Activated CD4-positive, alpha-beta memory T cell treated with anti-CD3 and anti-CD28 coated beads for 36 hours (primary cell): ENCODE measurements at regions not wholly inside any gene's neighbourhood (a gene's known extent, or its start where the extent isn't known, plus 50 kb on each side); places are given as distances from the start of the nearest gene placed in this dataset.

Experiments
- CTCF ChIA-PET: fragments of 350-600 bp; sonication (Branson Sonifier 250); formaldehyde crosslinking; loops from one replicate; lab custom pipeline; 2021; ENCODE audit warnings: antibody characterized with exemption, inconsistent platforms; lab: Charles Lee
- POLR2A ChIA-PET: fragments of 350-600 bp; sonication (Branson Sonifier 250); formaldehyde crosslinking; loops from one replicate; lab custom pipeline; 2021; ENCODE audit warnings: antibody characterized with exemption; lab: Charles Lee
- DNase-seq: peaks from one replicate; pipeline ENCODE4 v3.0.0-alpha.2; 2020
- H3K27ac Mint-ChIP-seq: one replicate; pipeline ENCODE4 v1.8.0; 2021; ENCODE audit warnings: mixed read lengths
- H3K27me3 Mint-ChIP-seq: one replicate; pipeline ENCODE4 v1.8.0; 2021; ENCODE audit warnings: mixed read lengths
- H3K36me3 Mint-ChIP-seq: one replicate; pipeline ENCODE4 v1.8.0; 2021; ENCODE audit warnings: mixed read lengths
- H3K4me1 Mint-ChIP-seq: one replicate; pipeline ENCODE4 v1.8.0; 2021; ENCODE audit warnings: low read depth, mixed read lengths
- H3K4me3 Mint-ChIP-seq: one replicate; pipeline ENCODE4 v1.8.0; 2021; ENCODE audit warnings: mild to moderate bottlenecking, mixed read lengths
- H3K9me3 Mint-ChIP-seq: one replicate; pipeline ENCODE4 v1.8.0; 2021; ENCODE audit warnings: mixed read lengths
- intact Hi-C: fragments of 100-400 bp; cut with micrococcal nuclease; formaldehyde crosslinking; loops from one replicate; pipeline ENCODE4 v1.15.1; 2023

- H3K4me3 Mint-ChIP-seq, result no peak overlapping the region
- ChIA-PET POLR2A (no interaction called here), CTCF (no interaction called here)
- H3K27ac Mint-ChIP-seq, result no peak overlapping the region
- DNase-seq, result no peak
- H3K9me3 Mint-ChIP-seq, result peaks cover 16% of the 10 kb centered on the region
- no peaks in the 10 kb centered on the region for H3K27me3 Mint-ChIP-seq
- no peaks in the 10 kb centered on the region for H3K4me1 Mint-ChIP-seq
- intact Hi-C loops, result no loop called here
- no peaks in the 10 kb centered on the region for H3K36me3 Mint-ChIP-seq
Measured at GRCh38 chr14:82482345-82482744, 948.7 kb upstream of the SEL1L start.

GRCh38 chr14:82488473-82488872, 954.8 kb upstream of the SEL1L start:
- Mint-ChIP-seq H3K4me1 (no peaks in the 10 kb centered on the region), H3K27me3 (no peaks in the 10 kb centered on the region), H3K9me3 (peaks cover 31% of the 10 kb centered on the region), H3K27ac (no peak overlapping the region), H3K36me3 (no peaks in the 10 kb centered on the region), H3K4me3 (no peak overlapping the region)
- ChIA-PET POLR2A (no interaction called here), CTCF (no interaction called here)
- intact Hi-C loops, result no loop called here
- no peak for DNase-seq

GRCh38 chr14:82490397-82490796, 956.7 kb upstream of the SEL1L start:
- no peaks in the 10 kb centered on the region for H3K4me1 Mint-ChIP-seq
- no peak overlapping the region for H3K27ac Mint-ChIP-seq
- H3K27me3 Mint-ChIP-seq, result no peaks in the 10 kb centered on the region
- peaks cover 31% of the 10 kb centered on the region for H3K9me3 Mint-ChIP-seq
- intact Hi-C loops, result no loop called here
- ChIA-PET CTCF (no interaction called here), POLR2A (no interaction called here)
- DNase-seq, result no peak
- no peaks in the 10 kb centered on the region for H3K36me3 Mint-ChIP-seq
- no peak overlapping the region for H3K4me3 Mint-ChIP-seq

- Mint-ChIP-seq H3K36me3 (no peaks in the 10 kb centered on the region), H3K27ac (no peak overlapping the region), H3K4me1 (no peaks in the 10 kb centered on the region), H3K9me3 (peaks cover 36% of the 10 kb centered on the region), H3K4me3 (no peak overlapping the region), H3K27me3 (no peaks in the 10 kb centered on the region)
- no peak for DNase-seq
- ChIA-PET POLR2A (no interaction called here), CTCF (no interaction called here)
- intact Hi-C loops, result no loop called here
Measured at GRCh38 chr14:82492157-82492556, 958.5 kb upstream of the SEL1L start.

- CTCF ChIA-PET, result no interaction called here
- no peaks in the 10 kb centered on the region for H3K4me1 Mint-ChIP-seq
- H3K4me3 Mint-ChIP-seq, result no peak overlapping the region
- intact Hi-C loops, result no loop called here
- POLR2A ChIA-PET, result no interaction called here
- no peak overlapping the region for H3K27ac Mint-ChIP-seq
- H3K27me3 Mint-ChIP-seq, result no peaks in the 10 kb centered on the region
- DNase-seq, result no peak
- no peaks in the 10 kb centered on the region for H3K36me3 Mint-ChIP-seq
- H3K9me3 Mint-ChIP-seq, result peaks cover 21% of the 10 kb centered on the region
Measured at GRCh38 chr14:82500222-82500621, 966.6 kb upstream of the SEL1L start.

- POLR2A ChIA-PET, result no interaction called here
- no peaks in the 10 kb centered on the region for H3K36me3 Mint-ChIP-seq
- no peak for DNase-seq
- intact Hi-C loops, result no loop called here
- no peak overlapping the region for H3K27ac Mint-ChIP-seq
- H3K4me1 Mint-ChIP-seq, result no peaks in the 10 kb centered on the region
- CTCF ChIA-PET, result no interaction called here
- no peak overlapping the region for H3K4me3 Mint-ChIP-seq
- peaks cover 15% of the 10 kb centered on the region for H3K9me3 Mint-ChIP-seq
- no peaks in the 10 kb centered on the region for H3K27me3 Mint-ChIP-seq
Measured at GRCh38 chr14:82501554-82501953, 967.9 kb upstream of the SEL1L start.

GRCh38 chr14:82502043-82502442, 968.4 kb upstream of the SEL1L start:
- no peak for DNase-seq
- Mint-ChIP-seq H3K4me3 (no peak overlapping the region), H3K27ac (no peak overlapping the region), H3K27me3 (no peaks in the 10 kb centered on the region), H3K4me1 (no peaks in the 10 kb centered on the region), H3K9me3 (peaks cover 15% of the 10 kb centered on the region), H3K36me3 (no peaks in the 10 kb centered on the region)
- intact Hi-C loops, result no loop called here
- ChIA-PET CTCF (no interaction called here), POLR2A (no interaction called here)

- intact Hi-C loops, result no loop called here
Measured at GRCh38 chr14:82504894-82505293, 971.2 kb upstream of the SEL1L start.

GRCh38 chr14:82510007-82510406, 976.4 kb upstream of the SEL1L start:
- H3K9me3 Mint-ChIP-seq, result peaks cover 16% of the 10 kb centered on the region
- CTCF ChIA-PET, result no interaction called here
- H3K4me3 Mint-ChIP-seq, result no peak overlapping the region
- DNase-seq, result no peak
- intact Hi-C loops, result no loop called here
- no peaks in the 10 kb centered on the region for H3K4me1 Mint-ChIP-seq
- POLR2A ChIA-PET, result no interaction called here
- H3K27ac Mint-ChIP-seq, result no peak overlapping the region
- H3K36me3 Mint-ChIP-seq, result no peaks in the 10 kb centered on the region
- H3K27me3 Mint-ChIP-seq, result no peaks in the 10 kb centered on the region

More at GRCh38 chr14:82504894-82505293, 971.2 kb upstream of the SEL1L start:
- no peaks in the 10 kb centered on the region for H3K36me3 Mint-ChIP-seq
- H3K27ac Mint-ChIP-seq, result no peak overlapping the region
- no peak for DNase-seq
- H3K9me3 Mint-ChIP-seq, result peaks cover 21% of the 10 kb centered on the region
- ChIA-PET POLR2A (no interaction called here), CTCF (no interaction called here)
- H3K4me3 Mint-ChIP-seq, result no peak overlapping the region
- H3K27me3 Mint-ChIP-seq, result no peaks in the 10 kb centered on the region
- no peaks in the 10 kb centered on the region for H3K4me1 Mint-ChIP-seq

GRCh38 chr14:82511399-82511798, 977.7 kb upstream of the SEL1L start:
- peaks cover 15% of the 10 kb centered on the region for H3K9me3 Mint-ChIP-seq
- ChIA-PET CTCF (no interaction called here), POLR2A (no interaction called here)
- H3K36me3 Mint-ChIP-seq, result no peaks in the 10 kb centered on the region
- intact Hi-C loops, result no loop called here
- H3K27ac Mint-ChIP-seq, result no peak overlapping the region
- no peaks in the 10 kb centered on the region for H3K4me1 Mint-ChIP-seq
- no peak overlapping the region for H3K4me3 Mint-ChIP-seq
- no peaks in the 10 kb centered on the region for H3K27me3 Mint-ChIP-seq
- DNase-seq, result no peak

- no peak overlapping the region for H3K4me3 Mint-ChIP-seq
- H3K9me3 Mint-ChIP-seq, result peaks cover 19% of the 10 kb centered on the region
- no peaks in the 10 kb centered on the region for H3K27me3 Mint-ChIP-seq
- ChIA-PET CTCF (no interaction called here), POLR2A (no interaction called here)
- DNase-seq, result no peak
- H3K27ac Mint-ChIP-seq, result no peak overlapping the region
- no peaks in the 10 kb centered on the region for H3K4me1 Mint-ChIP-seq
- intact Hi-C loops, result no loop called here
- H3K36me3 Mint-ChIP-seq, result no peaks in the 10 kb centered on the region
Measured at GRCh38 chr14:82520765-82521164, 987.1 kb upstream of the SEL1L start.

GRCh38 chr14:82521191-82521590, 987.5 kb upstream of the SEL1L start:
- no peak for DNase-seq
- Mint-ChIP-seq H3K36me3 (no peaks in the 10 kb centered on the region), H3K27ac (no peak overlapping the region), H3K4me1 (no peaks in the 10 kb centered on the region), H3K9me3 (peaks cover 19% of the 10 kb centered on the region), H3K27me3 (no peaks in the 10 kb centered on the region), H3K4me3 (no peak overlapping the region)
- ChIA-PET CTCF (no interaction called here), POLR2A (no interaction called here)
- intact Hi-C loops, result no loop called here

- Mint-ChIP-seq H3K36me3 (no peaks in the 10 kb centered on the region), H3K9me3 (peaks cover 28% of the 10 kb centered on the region), H3K4me3 (no peak overlapping the region), H3K27ac (no peak overlapping the region), H3K27me3 (no peaks in the 10 kb centered on the region), H3K4me1 (no peaks in the 10 kb centered on the region)
- intact Hi-C loops, result no loop called here
- ChIA-PET CTCF (no interaction called here), POLR2A (no interaction called here)
- DNase-seq, result no peak
Measured at GRCh38 chr14:82528016-82528415, 994.4 kb upstream of the SEL1L start.

- Mint-ChIP-seq H3K27me3 (no peaks in the 10 kb centered on the region), H3K9me3 (peaks cover 19% of the 10 kb centered on the region), H3K36me3 (no peaks in the 10 kb centered on the region), H3K27ac (no peak overlapping the region), H3K4me3 (no peak overlapping the region), H3K4me1 (no peaks in the 10 kb centered on the region)
- CTCF ChIA-PET, result no interaction called here
- no peak for DNase-seq
- POLR2A ChIA-PET, result no interaction called here
- intact Hi-C loops, result no loop called here
Measured at GRCh38 chr14:82533351-82533750, 999.7 kb upstream of the SEL1L start.
